Adrenal gland (tissue), 5 donors: ENCODE measurements at regions not wholly inside any gene's neighbourhood (a gene's known extent, or its start where the extent isn't known, plus 50 kb on each side); places are given as distances from the start of the nearest gene placed in this dataset.

ENCODE experiments used
- CTCF ChIP-seq, 6 experiments: fragments of 450-650 bp in 4 of 6; fragments of 200-600 bp in 2 of 6; sonication (generic) in 1 of 6; IDR thresholded peaks; 1 replicate in 5 of 6; 2 replicates in 1 of 6; pipeline versions ENCODE4 v1.5.1 to v1.8.0; 2016 to 2021; ENCODE audit warnings: antibody characterized with exemption in 6 of 6, mild to moderate bottlenecking in 2 of 6, moderate library complexity in 1 of 6
- POLR2A ChIP-seq, 2 donors: fragments of 450-650 bp; IDR thresholded peaks; one replicate each; pipeline ENCODE4 v1.6.1; 2017; ENCODE audit warnings: antibody characterized with exemption in 2 of 2, mild to moderate bottlenecking in 2 of 2, moderate library complexity in 1 of 2
- donor health status: DM: no; HTN: no; CAD: no.

GRCh38 chr3:126269354-126269753 is 87.9 kb downstream of the KLF15 start:
- TF ChIP-seq CTCF (IDR thresholded peaks at IDR 0.05) (no peak), POLR2A (IDR thresholded peaks at IDR 0.05) (no peak)
